GM10248 (cell line): ENCODE measurements at regions not wholly inside any gene's neighbourhood (a gene's known extent, or its start where the extent isn't known, plus 50 kb on each side); places are given as distances from the start of the nearest gene placed in this dataset.

ENCODE experiments used
- CTCF ChIA-PET: fragments of 300-600 bp; sonication (Branson Sonifier 250); formaldehyde crosslinking; extraction: SDS; loops from one replicate; lab custom pipeline; 2021; ENCODE audit warnings: antibody characterized with exemption; lab: Yijun Ruan, JAX
- POLR2A ChIA-PET: fragments of 350-650 bp; sonication (Branson Sonifier 250); formaldehyde crosslinking; extraction: SDS; loops from one replicate; lab custom pipeline; 2020; ENCODE audit warnings: antibody characterized with exemption; lab: Yijun Ruan, JAX
- DNase-seq: peaks from one replicate; pipeline ENCODE4 v3.0.0; 2012; ENCODE audit errors: extremely low spot score
- CTCF ChIP-seq: IDR thresholded peaks from 2 replicates; pipeline ENCODE4 v1.5.1; 2012; ENCODE audit warnings: mild to moderate bottlenecking, low read depth; ENCODE audit errors: extremely low read depth, missing control alignments, control extremely low read depth

DNA sequence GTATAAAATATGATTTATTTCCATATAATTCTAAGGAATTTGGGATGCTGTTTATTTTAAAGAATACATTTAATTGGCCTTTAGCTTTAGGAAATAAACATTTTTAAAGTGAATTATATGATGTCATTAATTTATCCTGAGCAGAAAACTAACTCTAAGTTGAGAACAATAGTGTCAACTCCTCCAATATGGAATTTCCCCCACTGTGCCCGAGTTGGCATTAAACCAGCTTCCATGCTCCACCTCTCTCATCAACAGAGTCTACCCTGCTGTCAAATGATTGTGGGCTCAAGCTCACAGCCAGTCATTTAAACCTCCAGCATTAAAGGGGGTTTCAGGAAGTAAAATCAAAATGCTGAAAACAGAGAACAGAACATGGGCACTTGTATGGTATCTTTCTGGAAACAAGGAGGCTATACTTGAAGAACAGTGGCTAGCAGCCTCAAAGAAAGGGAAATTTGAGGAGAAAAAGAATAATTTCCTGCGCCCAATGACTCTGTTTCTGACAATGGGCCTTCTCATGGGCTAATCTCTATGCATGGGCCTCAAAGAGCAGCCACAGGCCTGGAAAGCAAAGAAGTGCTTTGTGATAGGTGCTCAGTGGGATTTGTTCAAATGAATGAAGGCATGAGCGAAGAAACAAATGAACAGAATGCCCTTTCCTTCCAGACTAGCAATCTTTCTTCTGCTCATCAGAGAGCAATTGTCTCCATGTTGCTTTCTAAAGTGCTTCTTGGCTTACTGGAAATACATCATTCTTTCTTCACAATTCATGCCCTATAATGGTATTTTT lies 252.8 kb downstream of the MTX2 start:
- ChIA-PET CTCF (no interaction called here), POLR2A (no interaction called here)
- TF ChIP-seq CTCF: no peak
- DNase-seq: no peak

DNA sequence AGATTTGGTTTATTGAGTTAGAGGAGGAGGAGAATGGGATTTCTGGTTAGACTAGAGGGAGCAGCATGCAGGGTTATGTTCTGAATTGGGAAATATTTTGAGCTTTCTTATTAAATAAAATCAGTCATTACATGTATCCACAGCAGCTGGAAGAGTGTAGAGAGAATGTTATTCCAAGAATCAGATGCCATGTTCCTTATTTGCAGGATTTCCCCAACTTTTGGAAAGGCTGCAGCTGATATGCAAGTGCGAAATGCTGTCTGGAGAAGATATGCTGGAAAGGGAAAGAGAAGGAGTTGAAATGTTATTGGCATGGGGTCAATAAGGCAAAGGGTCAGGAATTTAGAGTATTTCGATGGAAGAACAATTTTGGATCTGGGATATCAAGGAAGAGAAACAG lies 255.8 kb downstream of the MTX2 start:
- no peak for DNase-seq
- CTCF ChIA-PET: interaction anchor here (1.1 to 2.0 kb wide), 5 partner anchors 10 to 384 kb away, joined by 4 to 9 read pairs (median 5); no protein-coding TSS in a partner anchor
- POLR2A ChIA-PET: no interaction called here
- no peak for TF ChIP-seq CTCF

- ChIA-PET CTCF (interaction anchor here (0.9 to 1.0 kb wide), 2 partner anchors 10 to 27 kb away, joined by 3 read pairs; no protein-coding TSS in a partner anchor), POLR2A (no interaction called here)
- TF ChIP-seq CTCF: no peak
- no peak for DNase-seq
These were observed 258.0 kb downstream of the MTX2 start for GRCh38 chr2:176526995-176527901.

DNA sequence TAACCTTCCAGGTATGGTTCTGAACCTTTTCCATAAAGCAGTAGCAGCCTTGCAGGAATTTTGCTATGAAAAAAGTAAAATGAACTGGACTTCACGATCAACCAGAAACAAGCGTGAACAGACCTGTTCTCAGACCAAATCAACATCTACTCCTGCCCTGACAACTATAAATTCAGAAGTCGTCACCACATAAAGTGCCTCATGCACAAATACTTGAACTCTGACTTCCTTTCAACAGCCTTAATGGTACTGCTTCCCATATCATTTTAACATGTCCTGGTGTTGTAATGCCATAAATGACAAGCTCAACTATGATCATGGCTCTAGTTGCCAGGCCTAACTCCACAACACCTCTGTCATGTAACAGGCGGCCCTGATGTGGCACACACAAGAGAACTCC lies 262.4 kb downstream of the MTX2 start:
- TF ChIP-seq CTCF: no peak
- POLR2A ChIA-PET: no interaction called here
- CTCF ChIA-PET: interaction anchor here (0.6 to 2.7 kb wide), 2 partner anchors 23 to 77 kb away, joined by 3 to 10 read pairs; no protein-coding TSS in a partner anchor
- no peak for DNase-seq

DNA sequence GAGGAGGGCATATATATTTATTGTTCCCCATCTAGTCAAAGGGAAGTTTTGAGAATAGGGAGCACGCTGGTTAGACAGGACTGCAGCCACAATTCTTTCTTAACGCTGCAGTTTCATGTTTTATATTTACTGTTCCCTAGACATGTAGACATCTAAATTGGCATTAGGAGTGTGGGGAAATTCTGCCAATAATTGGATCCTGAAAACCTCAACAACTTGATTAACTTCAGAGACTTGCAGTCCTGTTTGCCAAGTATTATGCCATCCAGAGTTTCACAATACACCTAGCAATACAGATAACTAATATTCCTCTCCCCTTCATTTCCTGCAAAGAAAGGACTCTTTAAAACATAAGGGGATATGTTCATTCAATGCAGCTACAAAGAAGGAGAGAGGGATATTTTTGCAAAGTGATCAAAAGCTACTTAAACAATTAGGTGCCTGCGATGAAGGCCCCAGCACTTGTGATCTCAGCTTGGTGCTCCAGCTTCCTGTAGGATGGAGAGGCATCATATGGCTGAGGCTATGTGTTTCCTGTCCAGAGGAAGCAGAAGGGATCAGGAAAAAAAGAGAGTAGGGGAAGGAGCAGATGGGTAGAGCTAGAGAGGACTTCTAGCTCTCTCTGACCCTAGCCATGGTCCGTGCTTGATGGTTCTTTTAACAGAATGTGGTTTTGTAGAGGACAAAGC lies 264.4 kb downstream of the MTX2 start:
- DNase-seq: no peak
- CTCF ChIA-PET: interaction anchor here (0.8 to 3.0 kb wide), 6 partner anchors 9 to 79 kb away, joined by 3 to 15 read pairs (median 4); no protein-coding TSS in a partner anchor
- POLR2A ChIA-PET: no interaction called here
- no peak for TF ChIP-seq CTCF
